ENCODE measurements at regions not wholly inside any gene's neighbourhood (a gene's known extent, or its start where the extent isn't known, plus 50 kb on each side); places are given as distances from the start of the nearest gene placed in this dataset.

GRCh38 chr22:44622147-44622427 lies 79.9 kb upstream of the PRR5 start:
- TF ChIP-seq POLR2A (IDR thresholded peaks at IDR 0.05) (no peak), CTCF (IDR thresholded peaks at IDR 0.05) (no peak)

Data from testis (tissue), 2 donors.